NT2/D1 (cell line): ENCODE measurements at regions not wholly inside any gene's neighbourhood (a gene's known extent, or its start where the extent isn't known, plus 50 kb on each side); places are given as distances from the start of the nearest gene placed in this dataset.

Experiments used
- DNase-seq: peaks from one replicate; pipeline ENCODE4 v3.0.0-alpha.2; 2011; ENCODE audit warnings: low read depth, low spot score
- H3K27me3 ChIP-seq: 2 replicates; pipeline ENCODE4 v1.6.0; 2011; ENCODE audit warnings: mild to moderate bottlenecking; ENCODE audit not compliant: insufficient read length, insufficient read depth
- H3K36me3 ChIP-seq: 2 replicates; pipeline ENCODE4 v1.6.1; 2011; ENCODE audit warnings: mild to moderate bottlenecking, low read length, mixed read lengths; ENCODE audit not compliant: insufficient read depth, insufficient read length
- H3K4me1 ChIP-seq: 2 replicates; pipeline ENCODE4 v1.5.1; 2011; ENCODE audit not compliant: insufficient read depth, insufficient read length
- H3K4me3 ChIP-seq: 2 replicates; pipeline ENCODE4 v1.5.1; 2011; ENCODE audit warnings: low read depth; ENCODE audit not compliant: insufficient read length
- H3K9ac ChIP-seq: 2 replicates; pipeline ENCODE4 v1.6.0; 2011; ENCODE audit warnings: low read depth; ENCODE audit not compliant: insufficient read length
- H3K9me3 ChIP-seq: 2 replicates; pipeline ENCODE4 v1.5.1; 2011; ENCODE audit warnings: mild to moderate bottlenecking, low read length; ENCODE audit not compliant: insufficient read depth
- SUZ12 ChIP-seq: IDR thresholded peaks from 2 replicates; pipeline ENCODE4 v1.6.1; 2011; ENCODE audit not compliant: insufficient read length, insufficient read depth; ENCODE audit errors: extremely low read depth
- YY1 ChIP-seq: IDR thresholded peaks from 2 replicates; pipeline ENCODE4 v1.6.1; 2011; ENCODE audit not compliant: insufficient read length, insufficient read depth
- ZNF274 ChIP-seq: IDR thresholded peaks from 2 replicates; pipeline ENCODE4 v1.6.1; 2011; ENCODE audit warnings: mild to moderate bottlenecking, low read depth, low read length

DNA sequence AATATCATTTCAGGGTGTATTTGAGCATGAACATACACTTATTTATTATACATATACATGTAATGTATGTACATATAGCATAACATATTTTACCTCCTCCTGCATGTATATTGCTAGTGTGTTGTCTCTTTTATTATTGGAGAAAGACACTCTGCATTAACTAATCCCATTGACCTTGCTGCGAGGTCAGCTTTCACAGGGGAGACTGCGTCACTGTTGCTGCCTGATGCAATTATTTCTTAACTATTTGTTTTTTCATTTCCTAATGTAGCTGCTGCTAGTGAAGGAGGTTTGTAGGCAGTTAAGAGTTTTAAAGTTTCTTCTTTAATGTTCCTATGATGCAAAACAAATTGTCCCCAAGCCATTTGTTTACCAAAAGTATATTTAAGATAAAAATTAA is 185.4 kb upstream of the CNTN5 start:
- DNase-seq, result no peak
- H3K9me3 ChIP-seq, result no peaks in the 10 kb centered on the region
- no peak overlapping the region for H3K9ac ChIP-seq
- TF ChIP-seq SUZ12 (no peak), YY1 (no peak), ZNF274 (no peak)
- H3K4me1 ChIP-seq, result no peaks in the 10 kb centered on the region
- H3K27me3 ChIP-seq, result no peaks in the 10 kb centered on the region
- no peaks in the 10 kb centered on the region for H3K36me3 ChIP-seq
- H3K4me3 ChIP-seq, result no peak overlapping the region

- no peak overlapping the region for H3K9ac ChIP-seq
- H3K36me3 ChIP-seq, result no peaks in the 10 kb centered on the region
- H3K27me3 ChIP-seq, result no peaks in the 10 kb centered on the region
- H3K4me3 ChIP-seq, result no peak overlapping the region
- H3K4me1 ChIP-seq, result no peaks in the 10 kb centered on the region
- no peak for DNase-seq
- TF ChIP-seq SUZ12 (no peak), YY1 (no peak), ZNF274 (no peak)
- H3K9me3 ChIP-seq, result no peaks in the 10 kb centered on the region
These were observed 184.6 kb upstream of the CNTN5 start for GRCh38 chr11:98836156-98836555.

DNA sequence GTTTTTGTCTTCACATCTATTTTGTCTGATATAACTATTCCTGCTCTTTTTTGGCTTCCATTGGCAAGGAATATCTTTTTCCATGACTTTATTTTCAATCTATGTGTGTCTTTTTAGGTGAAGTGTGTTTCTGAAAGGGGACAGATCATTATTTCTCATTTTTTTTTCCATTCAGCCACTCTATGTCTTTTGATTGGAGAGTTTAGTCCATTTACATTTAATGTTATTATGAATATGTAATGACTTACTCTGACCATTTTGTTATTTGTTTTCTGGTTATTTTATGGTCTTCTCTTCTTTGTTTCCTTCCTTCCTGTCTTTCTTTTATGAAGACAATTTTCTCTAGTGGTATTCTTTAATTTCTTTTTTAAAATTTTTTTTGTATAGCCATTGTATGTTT is 178.6 kb upstream of the CNTN5 start:
- Histone ChIP-seq H3K4me3 (no peak overlapping the region), H3K4me1 (no peaks in the 10 kb centered on the region), H3K9ac (no peak overlapping the region), H3K36me3 (no peaks in the 10 kb centered on the region), H3K27me3 (no peaks in the 10 kb centered on the region), H3K9me3 (no peaks in the 10 kb centered on the region)
- TF ChIP-seq YY1 (no peak), SUZ12 (no peak), ZNF274 (no peak)
- DNase-seq, result no peak

- Histone ChIP-seq H3K27me3 (no peaks in the 10 kb centered on the region), H3K4me3 (no peak overlapping the region), H3K9me3 (no peaks in the 10 kb centered on the region), H3K9ac (no peak overlapping the region), H3K36me3 (no peaks in the 10 kb centered on the region), H3K4me1 (no peaks in the 10 kb centered on the region)
- TF ChIP-seq SUZ12 (no peak), ZNF274 (no peak), YY1 (no peak)
- no peak for DNase-seq
These were observed 158.6 kb upstream of the CNTN5 start for GRCh38 chr11:98862169-98862568.

- Histone ChIP-seq H3K9me3 (no peaks in the 10 kb centered on the region), H3K36me3 (no peaks in the 10 kb centered on the region), H3K4me3 (no peak overlapping the region), H3K27me3 (no peaks in the 10 kb centered on the region), H3K4me1 (no peaks in the 10 kb centered on the region), H3K9ac (no peak overlapping the region)
- no peak for DNase-seq
- no peak for TF ChIP-seq ZNF274
- TF ChIP-seq YY1, result no peak
- TF ChIP-seq SUZ12, result no peak
These were observed 149.1 kb upstream of the CNTN5 start for GRCh38 chr11:98871690-98872089.

DNA sequence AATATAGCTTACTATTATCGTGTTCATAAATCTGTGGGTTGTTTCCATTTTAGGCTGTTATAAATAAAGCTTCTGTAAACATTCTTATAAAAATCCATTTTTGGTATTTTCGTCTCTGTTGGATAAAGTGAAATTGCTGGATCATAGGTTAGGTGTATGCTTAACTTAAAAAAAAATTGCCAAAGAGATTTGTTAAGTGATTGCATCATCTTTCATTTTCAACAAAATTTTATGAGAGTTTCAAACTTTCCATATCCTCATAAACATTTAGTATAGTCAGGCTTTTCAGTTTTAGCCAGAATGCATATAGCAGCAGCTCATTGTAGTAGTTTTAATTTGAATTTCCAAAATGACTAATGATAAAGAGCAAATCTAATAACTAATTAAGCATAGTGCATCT is 146.7 kb upstream of the CNTN5 start:
- H3K4me3 ChIP-seq, result no peak overlapping the region
- TF ChIP-seq ZNF274 (no peak), YY1 (no peak), SUZ12 (no peak)
- no peaks in the 10 kb centered on the region for H3K36me3 ChIP-seq
- H3K9me3 ChIP-seq, result no peaks in the 10 kb centered on the region
- H3K27me3 ChIP-seq, result no peaks in the 10 kb centered on the region
- no peak for DNase-seq
- no peak overlapping the region for H3K9ac ChIP-seq
- no peaks in the 10 kb centered on the region for H3K4me1 ChIP-seq

- Histone ChIP-seq H3K9me3 (no peaks in the 10 kb centered on the region), H3K4me3 (no peak overlapping the region), H3K36me3 (no peaks in the 10 kb centered on the region), H3K9ac (no peak overlapping the region), H3K4me1 (no peaks in the 10 kb centered on the region), H3K27me3 (no peaks in the 10 kb centered on the region)
- no peak for DNase-seq
- TF ChIP-seq YY1, result no peak
- no peak for TF ChIP-seq ZNF274
- no peak for TF ChIP-seq SUZ12
These were observed 124.8 kb upstream of the CNTN5 start for GRCh38 chr11:98895936-98896335.

DNA sequence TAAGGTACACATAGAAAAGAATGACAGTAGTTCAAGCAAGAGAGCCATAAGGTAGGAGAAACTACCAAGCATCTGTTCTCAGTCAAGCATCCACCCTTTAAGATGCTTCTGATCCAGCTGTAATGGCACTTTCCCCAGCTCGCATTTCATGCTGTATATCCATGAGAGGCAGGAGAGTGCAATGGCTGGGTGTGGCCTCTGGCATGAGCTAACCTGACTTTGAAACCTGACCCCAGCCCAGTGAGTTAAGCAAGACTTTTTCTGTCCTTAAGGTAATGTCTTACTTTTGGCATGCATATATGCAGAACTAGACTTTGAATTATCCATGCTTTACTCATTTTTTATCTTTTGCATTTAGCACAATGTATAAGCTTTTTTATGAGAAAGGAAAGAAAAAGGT is 79.8 kb upstream of the CNTN5 start:
- no peak overlapping the region for H3K4me3 ChIP-seq
- no peaks in the 10 kb centered on the region for H3K36me3 ChIP-seq
- no peak for TF ChIP-seq SUZ12
- no peak for TF ChIP-seq YY1
- TF ChIP-seq ZNF274, result no peak
- H3K4me1 ChIP-seq, result no peaks in the 10 kb centered on the region
- no peak for DNase-seq
- H3K9ac ChIP-seq, result no peak overlapping the region
- no peaks in the 10 kb centered on the region for H3K9me3 ChIP-seq
- H3K27me3 ChIP-seq, result no peaks in the 10 kb centered on the region
